ENCODE measurements at regions not wholly inside any gene's neighbourhood (a gene's known extent, or its start where the extent isn't known, plus 50 kb on each side); places are given as distances from the start of the nearest gene placed in this dataset.

DNA sequence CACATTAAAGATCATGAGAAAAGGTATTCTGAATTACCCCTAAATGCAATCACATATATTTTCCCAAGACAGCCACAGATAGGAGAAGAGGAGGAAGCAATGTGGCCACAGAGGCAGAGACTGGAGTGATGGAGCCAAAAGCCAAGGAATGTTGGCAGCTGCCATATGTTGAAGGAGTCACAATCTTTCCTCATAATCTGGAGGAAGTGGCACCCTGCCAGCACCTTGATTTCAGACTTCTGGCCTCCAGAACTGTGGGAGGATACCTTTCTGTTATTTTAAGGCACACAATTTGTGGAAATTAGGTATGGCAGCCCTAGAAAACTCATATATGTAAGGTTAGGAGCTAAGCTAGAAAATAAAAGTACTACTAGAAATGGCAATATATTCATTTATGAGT is 139.9 kb upstream of the GAS1 start:
- H3K27me3 ChIP-seq (ENCODE audit: insufficient read depth, low read length), result no peaks in the 10 kb centered on the region
- H3K27ac ChIP-seq (ENCODE audit: low read length), result no peak overlapping the region
- H3K9me3 ChIP-seq (ENCODE audit: insufficient read depth, low read depth, low read length), result no peaks in the 10 kb centered on the region
- no peaks in the 10 kb centered on the region for H3K36me3 ChIP-seq (ENCODE audit: insufficient read depth, low read depth, low read length)
- no peak overlapping the region for H3K9ac ChIP-seq (ENCODE audit: low read depth, low read length)
- no peak overlapping the region for H3K4me3 ChIP-seq (ENCODE audit: low read length)
- H3K4me1 ChIP-seq (ENCODE audit: insufficient read depth, low read length), result no peaks in the 10 kb centered on the region

DNA sequence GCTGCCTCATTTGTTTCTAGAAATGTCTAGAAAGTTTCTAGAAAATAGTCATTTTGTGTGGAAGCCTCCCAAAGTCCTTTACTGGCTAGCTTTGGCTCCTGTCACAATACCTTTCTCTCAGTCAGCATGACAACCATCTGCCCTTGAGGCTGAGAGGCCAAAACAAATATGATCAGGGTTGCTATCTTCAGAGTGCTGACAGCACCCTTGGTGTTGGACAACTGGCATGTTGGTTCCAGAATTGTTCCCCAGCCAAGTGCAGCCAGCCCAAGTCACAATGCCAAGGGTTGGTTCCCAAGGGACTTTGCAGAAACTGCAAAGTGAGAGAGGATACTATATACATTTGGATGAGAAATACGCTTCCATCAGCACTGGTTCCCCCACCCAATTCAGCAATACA is 140.9 kb upstream of the GAS1 start:
- Histone ChIP-seq H3K27me3 (ENCODE audit: insufficient read depth, low read length) (no peaks in the 10 kb centered on the region), H3K27ac (ENCODE audit: low read length) (no peak overlapping the region), H3K9me3 (ENCODE audit: insufficient read depth, low read depth, low read length) (no peaks in the 10 kb centered on the region), H3K9ac (ENCODE audit: low read depth, low read length) (no peak overlapping the region), H3K4me3 (ENCODE audit: low read length) (no peak overlapping the region), H3K36me3 (ENCODE audit: insufficient read depth, low read depth, low read length) (no peaks in the 10 kb centered on the region), H3K4me1 (ENCODE audit: insufficient read depth, low read length) (no peaks in the 10 kb centered on the region)

DNA sequence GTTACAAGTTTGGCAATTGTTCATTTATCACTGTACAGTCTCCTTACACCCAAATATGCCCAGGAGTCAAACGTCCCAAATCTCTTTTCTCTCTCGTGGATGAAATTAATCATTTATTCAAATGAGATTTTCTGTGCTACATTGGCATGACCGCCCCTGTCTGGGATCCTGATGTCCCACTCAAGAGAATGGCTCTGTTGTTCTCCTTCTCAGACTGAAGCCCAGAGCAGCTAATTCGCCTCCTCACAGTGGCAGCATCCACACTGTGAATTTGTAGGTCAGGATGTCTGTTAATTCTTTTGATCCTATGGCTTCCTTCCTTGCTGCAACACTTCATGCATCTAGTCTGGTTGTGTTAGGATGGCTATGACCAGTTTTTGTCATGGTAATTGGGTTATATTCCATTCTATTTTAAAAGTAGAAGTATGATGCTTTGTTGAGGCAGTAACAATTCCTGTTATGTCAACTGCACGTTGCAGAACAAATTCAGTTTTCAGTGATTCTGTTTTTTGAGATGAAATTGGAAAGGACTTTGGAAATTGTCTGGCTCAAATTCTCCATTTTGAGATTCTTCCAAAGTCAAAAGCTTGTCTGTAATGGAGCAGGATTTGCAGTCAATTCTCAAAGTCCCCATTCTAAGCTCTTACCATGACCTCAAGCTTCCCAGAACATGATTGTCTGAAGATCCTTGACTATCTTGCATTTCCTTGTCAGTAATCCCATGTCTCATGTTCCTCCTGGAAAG is 141.5 kb upstream of the GAS1 start:
- Histone ChIP-seq H3K9ac (ENCODE audit: low read depth, low read length) (no peak overlapping the region), H3K4me1 (ENCODE audit: insufficient read depth, low read length) (no peaks in the 10 kb centered on the region), H3K27ac (ENCODE audit: low read length) (no peak overlapping the region), H3K9me3 (ENCODE audit: insufficient read depth, low read depth, low read length) (no peaks in the 10 kb centered on the region), H3K4me3 (ENCODE audit: low read length) (no peak overlapping the region), H3K27me3 (ENCODE audit: insufficient read depth, low read length) (no peaks in the 10 kb centered on the region), H3K36me3 (ENCODE audit: insufficient read depth, low read depth, low read length) (no peaks in the 10 kb centered on the region)

DNA sequence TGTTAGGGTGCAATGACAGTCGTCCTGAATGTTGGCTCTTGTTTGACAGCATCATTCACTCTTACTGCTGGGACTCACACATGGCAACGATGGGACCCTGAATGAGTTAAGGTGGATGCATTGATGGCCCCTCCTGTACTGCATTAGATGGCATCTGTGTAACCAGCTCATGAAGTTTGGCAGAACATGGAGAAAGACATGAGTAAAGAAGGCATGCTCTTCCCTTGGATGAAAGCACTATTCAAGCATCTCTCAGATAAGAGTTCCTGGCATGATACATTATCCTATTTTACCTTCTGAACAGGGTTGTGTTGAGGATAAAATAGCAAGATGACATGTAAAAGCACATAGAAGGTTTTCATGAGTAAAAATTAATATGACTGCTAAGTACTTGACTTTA is 142.2 kb upstream of the GAS1 start:
- Histone ChIP-seq H3K9ac (ENCODE audit: low read depth, low read length) (no peak overlapping the region), H3K4me1 (ENCODE audit: insufficient read depth, low read length) (no peaks in the 10 kb centered on the region), H3K27ac (ENCODE audit: low read length) (no peak overlapping the region), H3K27me3 (ENCODE audit: insufficient read depth, low read length) (no peaks in the 10 kb centered on the region), H3K4me3 (ENCODE audit: low read length) (no peak overlapping the region), H3K9me3 (ENCODE audit: insufficient read depth, low read depth, low read length) (no peaks in the 10 kb centered on the region), H3K36me3 (ENCODE audit: insufficient read depth, low read depth, low read length) (no peaks in the 10 kb centered on the region)

DNA sequence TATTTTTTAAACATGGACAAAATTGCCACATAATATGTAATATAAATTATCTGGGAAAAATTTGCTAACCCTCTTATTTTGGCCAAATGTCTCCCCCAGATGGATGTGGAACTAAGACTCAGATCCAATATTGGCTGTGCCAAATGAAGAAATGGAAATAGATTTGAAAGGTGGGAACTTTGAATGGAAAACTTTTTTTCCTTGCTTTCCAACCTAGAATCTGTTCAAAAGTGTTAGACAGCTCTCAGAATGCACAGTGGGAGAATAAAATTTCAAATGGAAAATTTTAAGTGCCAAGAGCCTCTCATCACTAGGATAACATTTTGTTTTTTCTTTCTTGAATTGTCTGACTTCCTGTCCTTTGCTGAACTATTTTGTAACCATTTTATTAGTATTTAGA is 142.6 kb upstream of the GAS1 start:
- no peaks in the 10 kb centered on the region for H3K36me3 ChIP-seq (ENCODE audit: insufficient read depth, low read depth, low read length)
- H3K4me3 ChIP-seq (ENCODE audit: low read length), result no peak overlapping the region
- H3K4me1 ChIP-seq (ENCODE audit: insufficient read depth, low read length), result no peaks in the 10 kb centered on the region
- H3K9ac ChIP-seq (ENCODE audit: low read depth, low read length), result no peak overlapping the region
- H3K27ac ChIP-seq (ENCODE audit: low read length), result no peak overlapping the region
- H3K27me3 ChIP-seq (ENCODE audit: insufficient read depth, low read length), result no peaks in the 10 kb centered on the region
- H3K9me3 ChIP-seq (ENCODE audit: insufficient read depth, low read depth, low read length), result no peaks in the 10 kb centered on the region

DNA sequence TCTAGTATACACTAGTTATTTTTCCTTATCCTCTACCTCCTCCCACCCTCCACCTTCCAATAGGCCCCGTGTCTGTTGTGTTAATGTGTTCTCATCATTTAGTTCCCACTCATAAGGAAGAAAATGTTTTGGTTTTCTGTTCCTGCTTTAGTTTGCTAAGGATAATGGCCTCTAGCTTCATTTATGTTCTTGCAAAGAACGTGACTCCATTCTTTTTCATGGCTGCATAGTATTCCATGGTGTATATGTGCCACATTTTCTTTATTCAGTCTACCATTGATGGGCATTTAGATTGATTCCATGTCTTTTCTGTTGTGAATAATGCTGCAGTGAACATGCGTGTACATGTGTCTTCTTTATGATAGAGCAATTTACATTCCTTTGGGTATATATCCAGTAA is 146.5 kb upstream of the GAS1 start:
- Histone ChIP-seq H3K27ac (ENCODE audit: low read length) (no peak overlapping the region), H3K4me3 (ENCODE audit: low read length) (no peak overlapping the region), H3K4me1 (ENCODE audit: insufficient read depth, low read length) (no peaks in the 10 kb centered on the region), H3K9me3 (ENCODE audit: insufficient read depth, low read depth, low read length) (no peaks in the 10 kb centered on the region), H3K9ac (ENCODE audit: low read depth, low read length) (no peak overlapping the region), H3K36me3 (ENCODE audit: insufficient read depth, low read depth, low read length) (no peaks in the 10 kb centered on the region), H3K27me3 (ENCODE audit: insufficient read depth, low read length) (no peaks in the 10 kb centered on the region)

DNA sequence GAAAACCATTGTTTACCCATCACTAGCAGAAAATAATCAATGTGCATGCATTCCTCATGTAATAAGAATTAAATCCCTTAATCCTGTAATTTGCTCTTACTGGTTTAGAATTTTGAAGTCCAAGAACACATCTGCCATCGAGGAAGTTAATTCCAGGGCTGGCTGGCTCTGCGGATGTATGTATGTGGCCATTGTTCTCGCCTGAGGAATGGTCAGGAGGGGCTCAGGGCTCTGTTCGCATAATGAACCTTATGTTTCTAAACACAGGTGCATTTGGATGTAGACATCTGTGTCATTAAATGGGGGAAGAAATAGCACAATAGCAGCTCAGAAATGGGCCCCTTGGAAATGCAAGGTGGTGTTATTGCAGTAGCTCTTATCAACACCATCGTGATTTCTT is 148.6 kb upstream of the GAS1 start:
- Histone ChIP-seq H3K4me3 (ENCODE audit: low read length) (no peak overlapping the region), H3K9me3 (ENCODE audit: insufficient read depth, low read depth, low read length) (no peaks in the 10 kb centered on the region), H3K9ac (ENCODE audit: low read depth, low read length) (no peak overlapping the region), H3K27me3 (ENCODE audit: insufficient read depth, low read length) (no peaks in the 10 kb centered on the region), H3K4me1 (ENCODE audit: insufficient read depth, low read length) (no peaks in the 10 kb centered on the region), H3K27ac (ENCODE audit: low read length) (no peak overlapping the region), H3K36me3 (ENCODE audit: insufficient read depth, low read depth, low read length) (no peaks in the 10 kb centered on the region)

DNA sequence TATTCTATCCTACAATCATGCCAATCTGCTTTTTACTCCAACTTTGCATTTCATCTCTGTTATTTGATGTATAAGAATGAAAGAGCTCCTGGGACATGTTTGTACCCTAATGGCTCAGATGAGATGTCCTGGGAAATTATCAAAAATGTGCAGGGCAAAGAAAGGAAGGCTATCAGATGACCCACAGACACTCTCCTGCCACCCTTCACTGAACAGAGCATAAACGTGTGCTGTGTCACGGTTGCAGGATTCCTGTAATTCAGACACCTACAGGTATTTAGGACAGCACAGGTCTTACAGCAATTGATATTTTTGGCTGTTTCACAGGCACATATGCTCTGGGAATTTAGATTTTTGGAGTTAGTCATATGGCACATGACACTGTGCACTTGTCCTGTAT is 149.2 kb upstream of the GAS1 start:
- Histone ChIP-seq H3K27ac (ENCODE audit: low read length) (no peak overlapping the region), H3K4me3 (ENCODE audit: low read length) (no peak overlapping the region), H3K9ac (ENCODE audit: low read depth, low read length) (no peak overlapping the region), H3K27me3 (ENCODE audit: insufficient read depth, low read length) (no peaks in the 10 kb centered on the region), H3K4me1 (ENCODE audit: insufficient read depth, low read length) (no peaks in the 10 kb centered on the region), H3K36me3 (ENCODE audit: insufficient read depth, low read depth, low read length) (no peaks in the 10 kb centered on the region), H3K9me3 (ENCODE audit: insufficient read depth, low read depth, low read length) (no peaks in the 10 kb centered on the region)

DNA sequence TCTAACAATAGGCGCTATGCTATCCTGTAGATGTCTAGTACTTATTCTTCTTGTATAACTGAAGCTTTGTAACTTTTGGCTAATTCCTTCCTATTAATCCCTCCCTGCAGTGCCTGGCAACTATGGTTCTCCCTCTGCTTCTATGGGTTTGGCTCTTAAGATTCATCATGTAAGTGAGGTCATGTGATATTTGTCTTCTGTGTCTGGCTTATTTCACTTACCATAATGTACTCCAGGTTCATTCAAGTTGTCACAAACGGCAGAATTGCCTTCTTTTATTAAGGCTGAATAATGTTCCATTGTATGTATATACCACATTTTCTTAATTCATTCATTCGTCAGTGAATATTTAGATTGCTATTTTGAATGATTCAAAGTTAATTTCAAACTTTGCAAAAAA is 149.9 kb upstream of the GAS1 start:
- Histone ChIP-seq H3K9ac (ENCODE audit: low read depth, low read length) (no peak overlapping the region), H3K4me1 (ENCODE audit: insufficient read depth, low read length) (no peaks in the 10 kb centered on the region), H3K4me3 (ENCODE audit: low read length) (no peak overlapping the region), H3K27me3 (ENCODE audit: insufficient read depth, low read length) (no peaks in the 10 kb centered on the region), H3K36me3 (ENCODE audit: insufficient read depth, low read depth, low read length) (no peaks in the 10 kb centered on the region), H3K9me3 (ENCODE audit: insufficient read depth, low read depth, low read length) (no peaks in the 10 kb centered on the region), H3K27ac (ENCODE audit: low read length) (no peak overlapping the region)

DNA sequence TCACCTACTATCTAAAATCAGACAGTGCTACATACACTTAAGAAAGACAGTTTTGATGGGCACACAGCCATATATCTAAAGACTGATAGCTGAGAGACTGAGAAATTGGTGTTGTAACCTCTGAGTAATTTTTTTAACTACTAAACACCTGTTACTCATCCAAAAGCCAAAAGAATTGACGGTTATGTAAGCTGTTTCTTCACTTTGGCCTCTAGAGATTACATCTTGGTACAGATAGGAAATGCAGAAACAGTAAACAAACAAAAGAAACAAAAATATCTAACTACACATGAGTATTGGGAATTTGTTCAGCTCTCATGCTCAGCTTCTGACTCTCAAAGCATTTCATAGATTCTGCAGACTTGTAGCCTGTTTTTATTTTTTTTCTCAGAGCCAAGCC is 152.1 kb upstream of the GAS1 start:
- Histone ChIP-seq H3K4me3 (ENCODE audit: low read length) (no peak overlapping the region), H3K9me3 (ENCODE audit: insufficient read depth, low read depth, low read length) (no peaks in the 10 kb centered on the region), H3K27ac (ENCODE audit: low read length) (no peak overlapping the region), H3K9ac (ENCODE audit: low read depth, low read length) (no peak overlapping the region), H3K36me3 (ENCODE audit: insufficient read depth, low read depth, low read length) (no peaks in the 10 kb centered on the region), H3K27me3 (ENCODE audit: insufficient read depth, low read length) (no peaks in the 10 kb centered on the region), H3K4me1 (ENCODE audit: insufficient read depth, low read length) (no peaks in the 10 kb centered on the region)

DNA sequence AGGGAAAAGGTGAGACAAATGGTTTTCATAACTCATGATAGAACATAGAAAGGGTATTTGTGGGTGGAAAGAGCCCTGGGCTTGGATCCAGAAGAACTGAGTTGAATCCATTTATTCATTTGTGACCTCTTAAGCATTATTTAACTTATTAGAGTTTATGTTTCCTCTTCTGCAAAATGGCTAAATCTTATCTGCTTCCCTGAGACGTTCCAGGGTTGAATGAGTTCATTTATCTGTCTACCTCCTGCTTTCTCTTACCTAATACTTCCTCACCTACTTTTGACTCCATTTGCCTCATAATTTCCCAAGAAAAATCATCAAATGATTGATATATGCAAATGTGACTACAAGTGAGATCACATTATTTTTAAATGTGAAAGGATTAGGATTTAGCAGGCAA is 152.7 kb upstream of the GAS1 start:
- H3K9me3 ChIP-seq (ENCODE audit: insufficient read depth, low read depth, low read length), result no peaks in the 10 kb centered on the region
- H3K4me1 ChIP-seq (ENCODE audit: insufficient read depth, low read length), result no peaks in the 10 kb centered on the region
- no peak overlapping the region for H3K27ac ChIP-seq (ENCODE audit: low read length)
- H3K27me3 ChIP-seq (ENCODE audit: insufficient read depth, low read length), result no peaks in the 10 kb centered on the region
- no peak overlapping the region for H3K9ac ChIP-seq (ENCODE audit: low read depth, low read length)
- H3K36me3 ChIP-seq (ENCODE audit: insufficient read depth, low read depth, low read length), result no peaks in the 10 kb centered on the region
- H3K4me3 ChIP-seq (ENCODE audit: low read length), result no peak overlapping the region

DNA sequence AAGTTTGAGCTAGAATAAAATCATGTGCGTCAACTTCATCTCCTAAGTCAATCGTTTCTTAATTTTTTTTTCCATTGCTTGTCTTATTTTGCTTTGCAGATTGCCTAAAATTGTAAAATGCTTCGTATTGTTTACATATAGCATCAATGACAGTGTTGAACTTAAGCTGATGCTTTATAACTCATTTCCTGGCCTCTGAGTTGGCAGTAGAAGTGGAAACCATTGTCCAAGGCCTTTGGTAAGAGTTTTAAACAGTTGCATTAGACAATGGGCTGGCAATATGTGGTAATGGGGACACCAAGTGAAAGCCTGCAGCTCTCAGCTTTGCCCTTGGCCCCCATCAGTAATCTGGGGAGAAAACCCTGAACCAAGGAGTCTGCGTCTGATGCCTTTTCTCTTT is 154.8 kb upstream of the GAS1 start:
- Histone ChIP-seq H3K4me1 (ENCODE audit: insufficient read depth, low read length) (peaks cover 4% of the 10 kb centered on the region; the same call in 1 of the 2 replicates), H3K9me3 (ENCODE audit: insufficient read depth, low read depth, low read length) (no peaks in the 10 kb centered on the region), H3K9ac (ENCODE audit: low read depth, low read length) (no peak overlapping the region), H3K27me3 (ENCODE audit: insufficient read depth, low read length) (no peaks in the 10 kb centered on the region), H3K27ac (ENCODE audit: low read length) (no peak overlapping the region), H3K4me3 (ENCODE audit: low read length) (no peak overlapping the region), H3K36me3 (ENCODE audit: insufficient read depth, low read depth, low read length) (no peaks in the 10 kb centered on the region)

All from iPS-20b (cell line).